Body of pancreas (tissue), 4 donors: ENCODE measurements at regions not wholly inside any gene's neighbourhood (a gene's known extent, or its start where the extent isn't known, plus 50 kb on each side); places are given as distances from the start of the nearest gene placed in this dataset.

ENCODE experiments used
- POLR2A ChIP-seq, 3 donors: fragments of 450-650 bp; IDR thresholded peaks; one replicate each; pipeline ENCODE4 v1.6.1; 2016; ENCODE audit warnings: antibody characterized with exemption in 3 of 3, mild to moderate bottlenecking in 2 of 3
- TF ChIP-seq, protein P1 (sequence below), 7 experiments: fragments of 450-650 bp in 4 of 7; fragments of 200-600 bp in 3 of 7; sonication (generic) in 3 of 7; IDR thresholded peaks; one replicate each; pipeline ENCODE4 v1.5.1; 2016 to 2019; ENCODE audit warnings: antibody characterized with exemption in 7 of 7

DNA sequence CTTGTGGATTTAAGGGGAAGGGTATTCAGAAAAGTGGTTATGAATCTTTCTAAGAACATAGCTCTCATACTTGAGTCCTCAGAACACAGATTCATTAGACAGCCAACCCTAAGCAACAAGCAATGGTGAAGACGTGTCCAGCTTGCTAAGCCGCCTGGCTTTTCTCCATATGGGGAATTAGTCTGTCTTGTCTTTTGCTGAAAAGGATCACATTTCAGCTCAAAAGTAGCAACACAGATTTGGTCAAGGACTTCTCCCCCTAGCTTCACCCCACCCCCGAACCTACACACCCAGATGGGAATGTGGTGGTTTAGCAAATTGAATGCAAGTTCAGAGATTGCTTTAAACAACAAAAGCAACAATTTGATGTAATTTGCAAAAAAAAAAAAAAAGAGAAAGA is 103.3 kb upstream of the RASGEF1B start:
- TF ChIP-seq, protein P1, sequence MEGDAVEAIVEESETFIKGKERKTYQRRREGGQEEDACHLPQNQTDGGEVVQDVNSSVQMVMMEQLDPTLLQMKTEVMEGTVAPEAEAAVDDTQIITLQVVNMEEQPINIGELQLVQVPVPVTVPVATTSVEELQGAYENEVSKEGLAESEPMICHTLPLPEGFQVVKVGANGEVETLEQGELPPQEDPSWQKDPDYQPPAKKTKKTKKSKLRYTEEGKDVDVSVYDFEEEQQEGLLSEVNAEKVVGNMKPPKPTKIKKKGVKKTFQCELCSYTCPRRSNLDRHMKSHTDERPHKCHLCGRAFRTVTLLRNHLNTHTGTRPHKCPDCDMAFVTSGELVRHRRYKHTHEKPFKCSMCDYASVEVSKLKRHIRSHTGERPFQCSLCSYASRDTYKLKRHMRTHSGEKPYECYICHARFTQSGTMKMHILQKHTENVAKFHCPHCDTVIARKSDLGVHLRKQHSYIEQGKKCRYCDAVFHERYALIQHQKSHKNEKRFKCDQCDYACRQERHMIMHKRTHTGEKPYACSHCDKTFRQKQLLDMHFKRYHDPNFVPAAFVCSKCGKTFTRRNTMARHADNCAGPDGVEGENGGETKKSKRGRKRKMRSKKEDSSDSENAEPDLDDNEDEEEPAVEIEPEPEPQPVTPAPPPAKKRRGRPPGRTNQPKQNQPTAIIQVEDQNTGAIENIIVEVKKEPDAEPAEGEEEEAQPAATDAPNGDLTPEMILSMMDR (IDR thresholded peaks at IDR 0.05), result no peak
- TF ChIP-seq POLR2A (IDR thresholded peaks at IDR 0.05), result no peak
